Retinal pigment epithelial cell (primary cell): ENCODE measurements at regions not wholly inside any gene's neighbourhood (a gene's known extent, or its start where the extent isn't known, plus 50 kb on each side); places are given as distances from the start of the nearest gene placed in this dataset.

Experiments used
- DNase-seq: peaks from one replicate; pipeline ENCODE4 v3.0.0-alpha.2; 2010; ENCODE audit warnings: low read depth
- H3K4me3 ChIP-seq: 2 replicates; pipeline ENCODE4 v1.5.1; 2011; ENCODE audit warnings: mild to moderate bottlenecking, low read length, control low read depth, moderate library complexity
- CTCF ChIP-seq: conservative IDR thresholded peaks from 2 replicates; pipeline ENCODE4 v1.5.1; 2011; ENCODE audit warnings: low read depth, low read length, control low read depth, inconsistent platforms

GRCh38 chr6:50124572-50124971 is 74.8 kb upstream of the DEFB112 start:
- TF ChIP-seq CTCF, result no peak

GRCh38 chr6:50128420-50129005 is 78.8 kb upstream of the DEFB112 start:
- TF ChIP-seq CTCF, result peak; percentile 20
- H3K4me3 ChIP-seq, result no peak overlapping the region
- no peak for DNase-seq

More at GRCh38 chr6:50124572-50124971, 74.8 kb upstream of the DEFB112 start:
- no peak overlapping the region for H3K4me3 ChIP-seq
- no peak for DNase-seq

- H3K4me3 ChIP-seq, result no peak overlapping the region
- no peak for TF ChIP-seq CTCF
- DNase-seq, result no peak
Observed at GRCh38 chr6:50135968-50136367, 86.2 kb upstream of the DEFB112 start.

- H3K4me3 ChIP-seq, result no peak overlapping the region
- TF ChIP-seq CTCF, result no peak
- DNase-seq, result no peak
Observed at GRCh38 chr6:50141100-50141499, 91.4 kb upstream of the DEFB112 start.

GRCh38 chr6:50143011-50143719 is 93.4 kb upstream of the DEFB112 start:
- no peak for TF ChIP-seq CTCF
- peak; percentile 29 for DNase-seq
- no peak overlapping the region for H3K4me3 ChIP-seq

GRCh38 chr6:50145125-50145524 is 95.4 kb upstream of the DEFB112 start:
- no peak for DNase-seq
- peak; percentile 66 for TF ChIP-seq CTCF
- H3K4me3 ChIP-seq, result no peak overlapping the region

GRCh38 chr6:50147371-50147770 is 97.6 kb upstream of the DEFB112 start:
- DNase-seq, result peak; percentile 26
- no peak overlapping the region for H3K4me3 ChIP-seq
- no peak for TF ChIP-seq CTCF
